ENCODE measurements at regions not wholly inside any gene's neighbourhood (a gene's known extent, or its start where the extent isn't known, plus 50 kb on each side); places are given as distances from the start of the nearest gene placed in this dataset.

GRCh38 chr10:44765299-44765698 is 145.8 kb upstream of the TMEM72 start:
- TF ChIP-seq USF1 (IDR thresholded peaks at IDR 0.05) (no peak), YY1 (IDR thresholded peaks at IDR 0.05; ENCODE audit: low read depth) (no peak), TAF1 (IDR thresholded peaks at IDR 0.05; ENCODE audit: low read depth) (no peak), FOXM1 (IDR thresholded peaks at IDR 0.05; ENCODE audit: borderline replicate concordance, low read depth) (no peak), EP300 (IDR thresholded peaks at IDR 0.05; ENCODE audit: borderline replicate concordance) (no peak), MAX (IDR thresholded peaks at IDR 0.05) (no peak), ZBTB7A (IDR thresholded peaks at IDR 0.05; ENCODE audit: low read depth) (no peak), RAD21 (IDR thresholded peaks at IDR 0.05; ENCODE audit: low read depth) (no peak)
